ENCODE measurements at regions not wholly inside any gene's neighbourhood (a gene's known extent, or its start where the extent isn't known, plus 50 kb on each side); places are given as distances from the start of the nearest gene placed in this dataset.
A peak's percentile ranks its signal among the peaks of the same experiment; 100 is the strongest.

- Histone ChIP-seq H3K27me3 (ENCODE audit: control insufficient read depth in 2 of 2, insufficient read depth in 2 of 2, low read length in 2 of 2) (no peaks in the 10 kb centered on the region), H3K4me1 (ENCODE audit: control insufficient read depth, extremely low read depth, insufficient read depth, low read length) (peaks cover 16% of the 10 kb centered on the region), H3K4me2 (ENCODE audit: insufficient read depth, low read length) (no peak overlapping the region), H3K27ac (ENCODE audit: insufficient read depth, low read depth, low read length) (no peak overlapping the region), H3K36me3 (ENCODE audit: control insufficient read depth in 2 of 2, extremely low read depth in 1 of 2, insufficient read depth in 2 of 2, low read length in 2 of 2) (no peaks in the 10 kb centered on the region), H3K9ac (replicated peaks; ENCODE audit: extremely low read depth, insufficient read depth, low read length) (no peak overlapping the region), H4K20me1 (replicated peaks; ENCODE audit: control insufficient read depth, extremely low read depth, insufficient read depth, low read length) (no peaks in the 10 kb centered on the region), H3K9me3 (replicated peaks; ENCODE audit: control insufficient read depth, insufficient read depth, low read length) (no peaks in the 10 kb centered on the region), H3K4me3 (replicated peaks in 1 of 3; ENCODE audit: insufficient read depth in 1 of 3, low read depth in 1 of 3, low read length in 3 of 3) (no peak overlapping the region), H3K79me2 (ENCODE audit: control insufficient read depth, insufficient read depth, low read length) (no peaks in the 10 kb centered on the region), H3K9me1 (replicated peaks; ENCODE audit: control insufficient read depth, extremely low read depth, insufficient read depth, low read length) (no peaks in the 10 kb centered on the region), H2AFZ (ENCODE audit: low read depth, low read length) (no peak overlapping the region)
- CTCF ChIA-PET, result interaction anchor here (0.6 to 2.9 kb wide), 49 partner anchors 10 to 1783 kb away, joined by 3 to 59 read pairs (median 4); partner anchors contain the start of genes NR2F1 and NR2F1-AS1
- FAIRE-seq (no peak), DNase-seq (ENCODE audit: low read depth, low spot score) (peak; percentile 53)
- POLR2A ChIA-PET, result interaction anchor here (0.6 kb wide), 1 partner anchor 161 kb away, joined by 3 read pairs; no protein-coding TSS in a partner anchor
- no peak for TF ChIP-seq MAX (IDR thresholded peaks at IDR 0.05; ENCODE audit: insufficient read depth, insufficient read length)
- TF ChIP-seq, protein P1, sequence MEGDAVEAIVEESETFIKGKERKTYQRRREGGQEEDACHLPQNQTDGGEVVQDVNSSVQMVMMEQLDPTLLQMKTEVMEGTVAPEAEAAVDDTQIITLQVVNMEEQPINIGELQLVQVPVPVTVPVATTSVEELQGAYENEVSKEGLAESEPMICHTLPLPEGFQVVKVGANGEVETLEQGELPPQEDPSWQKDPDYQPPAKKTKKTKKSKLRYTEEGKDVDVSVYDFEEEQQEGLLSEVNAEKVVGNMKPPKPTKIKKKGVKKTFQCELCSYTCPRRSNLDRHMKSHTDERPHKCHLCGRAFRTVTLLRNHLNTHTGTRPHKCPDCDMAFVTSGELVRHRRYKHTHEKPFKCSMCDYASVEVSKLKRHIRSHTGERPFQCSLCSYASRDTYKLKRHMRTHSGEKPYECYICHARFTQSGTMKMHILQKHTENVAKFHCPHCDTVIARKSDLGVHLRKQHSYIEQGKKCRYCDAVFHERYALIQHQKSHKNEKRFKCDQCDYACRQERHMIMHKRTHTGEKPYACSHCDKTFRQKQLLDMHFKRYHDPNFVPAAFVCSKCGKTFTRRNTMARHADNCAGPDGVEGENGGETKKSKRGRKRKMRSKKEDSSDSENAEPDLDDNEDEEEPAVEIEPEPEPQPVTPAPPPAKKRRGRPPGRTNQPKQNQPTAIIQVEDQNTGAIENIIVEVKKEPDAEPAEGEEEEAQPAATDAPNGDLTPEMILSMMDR (IDR thresholded peaks at IDR 0.05; ENCODE audit: extremely low read depth in 1 of 2, insufficient read depth in 1 of 2, low read depth in 1 of 2, low read length in 2 of 2), result peak; percentile 68 to 74
- dilution Hi-C loops (cut with MboI; ENCODE audit: extremely low pct_ligation_motif_present, low sequenced_read_pairs), result no loop called here
- intact Hi-C loops (cut with micrococcal nuclease), result loop anchor here (1.0 to 2.0 kb wide), 6 partner anchors 169 to 891 kb away; partner anchors contain the start of gene NR2F1-AS1
- no TSS peak for BruUV-seq (replicated peaks)
Observed at GRCh38 chr5:92909602-92909962, 671.4 kb downstream of the NR2F1-AS1 start.

DNA sequence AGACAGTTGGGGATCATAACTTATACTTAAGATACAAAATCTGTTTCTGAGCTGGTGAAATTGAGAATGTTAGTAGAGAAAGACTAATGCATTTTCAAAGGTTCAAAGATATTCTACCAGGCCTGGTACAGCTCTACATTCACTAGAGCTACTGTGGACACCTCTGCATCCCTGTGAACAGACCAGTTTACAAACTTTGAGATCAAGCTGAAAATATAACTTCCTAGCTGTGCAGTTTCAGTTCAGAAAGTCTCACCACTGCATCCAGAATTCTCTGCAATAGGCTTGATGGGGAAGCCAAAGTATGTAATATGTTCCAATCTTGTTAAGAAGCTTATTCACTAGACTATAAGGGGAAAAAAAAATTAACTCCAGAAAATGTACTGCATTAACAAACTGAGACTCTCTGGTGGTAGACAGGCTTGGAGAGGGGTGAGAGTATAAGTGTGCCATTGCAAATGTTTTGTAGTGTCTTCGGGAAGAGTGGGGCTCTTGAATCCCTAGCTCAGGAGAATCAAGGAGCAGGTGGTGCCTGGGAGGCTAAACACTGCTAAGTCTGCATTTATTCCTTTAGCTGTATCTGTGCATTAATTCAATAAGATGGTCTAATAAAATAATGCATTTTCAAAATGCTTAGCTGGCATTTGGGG, 671.9 kb downstream of the NR2F1-AS1 start:
- POLR2A ChIA-PET, result no interaction called here
- intact Hi-C loops (cut with micrococcal nuclease), result loop anchor here (1.0 to 2.0 kb wide), 7 partner anchors 170 to 892 kb away; partner anchors contain the start of gene NR2F1-AS1

More for the DNA sequence above, 671.9 kb downstream of the NR2F1-AS1 start:
- Histone ChIP-seq H4K20me1 (replicated peaks; ENCODE audit: control insufficient read depth, extremely low read depth, insufficient read depth, low read length) (no peaks in the 10 kb centered on the region), H3K27ac (ENCODE audit: insufficient read depth, low read depth, low read length) (no peak overlapping the region), H3K27me3 (ENCODE audit: control insufficient read depth in 2 of 2, insufficient read depth in 2 of 2, low read length in 2 of 2) (no peaks in the 10 kb centered on the region), H3K9me3 (replicated peaks; ENCODE audit: control insufficient read depth, insufficient read depth, low read length) (no peaks in the 10 kb centered on the region), H3K9me1 (replicated peaks; ENCODE audit: control insufficient read depth, extremely low read depth, insufficient read depth, low read length) (no peaks in the 10 kb centered on the region), H3K4me2 (ENCODE audit: insufficient read depth, low read length) (peak overlapping the region; percentile 18), H3K79me2 (ENCODE audit: control insufficient read depth, insufficient read depth, low read length) (no peaks in the 10 kb centered on the region), H3K9ac (replicated peaks; ENCODE audit: extremely low read depth, insufficient read depth, low read length) (no peak overlapping the region), H3K4me1 (ENCODE audit: control insufficient read depth, extremely low read depth, insufficient read depth, low read length) (peaks cover 16% of the 10 kb centered on the region), H2AFZ (ENCODE audit: low read depth, low read length) (no peak overlapping the region), H3K36me3 (ENCODE audit: control insufficient read depth in 2 of 2, extremely low read depth in 1 of 2, insufficient read depth in 2 of 2, low read length in 2 of 2) (no peaks in the 10 kb centered on the region), H3K4me3 (replicated peaks in 1 of 3; ENCODE audit: insufficient read depth in 1 of 3, low read depth in 1 of 3, low read length in 3 of 3) (no peak overlapping the region)
- DNase-seq (ENCODE audit: low read depth, low spot score), result peak; percentile 26
- no peak for TF ChIP-seq MYC (IDR thresholded peaks at IDR 0.05; ENCODE audit: low read depth, low read length)
- TF ChIP-seq JUN (IDR thresholded peaks at IDR 0.05; ENCODE audit: borderline replicate concordance, insufficient read depth, insufficient read length, low read depth), result no peak
- no peak for TF ChIP-seq GATA2 (IDR thresholded peaks at IDR 0.05; ENCODE audit: insufficient read depth, insufficient read length, low read depth, low read length)
- no peak for TF ChIP-seq POLR2A (IDR thresholded peaks at IDR 0.05; ENCODE audit: low read depth, low read length)
- TF ChIP-seq POLR2AphosphoS5 (IDR thresholded peaks at IDR 0.05; ENCODE audit: insufficient read depth, low read depth, low read length), result no peak
- no peak for TF ChIP-seq MAX (IDR thresholded peaks at IDR 0.05; ENCODE audit: insufficient read depth, insufficient read length)
- TF ChIP-seq FOS (IDR thresholded peaks at IDR 0.05; ENCODE audit: borderline replicate concordance, insufficient read depth, low read length), result no peak
- no peak for TF ChIP-seq EZH2 (IDR thresholded peaks at IDR 0.05; ENCODE audit: borderline replicate concordance, low read depth, low read length, severe bottlenecking)
- TF ChIP-seq, protein P1 (IDR thresholded peaks at IDR 0.05; ENCODE audit: extremely low read depth in 1 of 2, insufficient read depth in 1 of 2, low read depth in 1 of 2, low read length in 2 of 2), result no peak
- no peak for FAIRE-seq
- CTCF ChIA-PET, result interaction anchor here (0.5 to 2.9 kb wide), 54 partner anchors 9 to 1784 kb away, joined by 3 to 59 read pairs (median 4); partner anchors contain the start of genes NR2F1 and NR2F1-AS1
- BruUV-seq (replicated peaks), result no TSS peak
- dilution Hi-C loops (cut with MboI; ENCODE audit: extremely low pct_ligation_motif_present, low sequenced_read_pairs), result no loop called here

Measured in endothelial cell of umbilical vein (primary cell).